HG03342 (cell line): ENCODE measurements at regions not wholly inside any gene's neighbourhood (a gene's known extent, or its start where the extent isn't known, plus 50 kb on each side); places are given as distances from the start of the nearest gene placed in this dataset.
"Not testable (repeated sequence)": the region's sequence is repeated elsewhere in the genome, so short reads cannot be mapped to it uniquely, and the experiment has no call there.

Experiments
- ATAC-seq: cut with Tn5 transposase; IDR thresholded peaks from one replicate; pipeline ENCODE4 v1.9.1; 2021; ENCODE audit warnings: mild to moderate bottlenecking, moderate library complexity; ENCODE audit not compliant: unreplicated experiment

DNA sequence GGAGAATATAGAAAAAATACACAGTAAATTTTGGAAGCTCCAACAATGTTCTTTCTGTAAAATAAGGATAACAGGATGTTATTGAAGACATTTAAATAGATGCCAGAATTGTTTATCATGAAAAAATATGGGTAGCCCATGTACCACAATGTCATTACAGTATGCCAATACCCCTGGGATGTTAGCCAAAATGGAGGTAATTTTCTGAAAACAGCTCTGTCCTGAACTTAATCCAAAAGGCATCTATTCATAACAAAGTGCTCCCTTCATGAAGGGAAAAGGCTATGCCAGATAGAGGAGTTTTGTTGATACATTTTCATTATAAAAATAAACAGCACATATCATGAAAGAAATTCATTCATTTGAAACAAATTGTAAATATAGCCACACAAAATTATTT lies 1902.6 kb upstream of the AGA start:
- ATAC-seq, result no peak

- no peak for ATAC-seq
Observed at GRCh38 chr4:179352221-179352620, 1910.0 kb upstream of the AGA start.

GRCh38 chr4:179353786-179354185 lies 1911.5 kb upstream of the AGA start:
- no peak for ATAC-seq

GRCh38 chr4:179361978-179362486 lies 1919.8 kb upstream of the AGA start:
- ATAC-seq, result no peak

GRCh38 chr4:179365932-179366331 lies 1923.7 kb upstream of the AGA start:
- not testable (repeated sequence) for ATAC-seq

DNA sequence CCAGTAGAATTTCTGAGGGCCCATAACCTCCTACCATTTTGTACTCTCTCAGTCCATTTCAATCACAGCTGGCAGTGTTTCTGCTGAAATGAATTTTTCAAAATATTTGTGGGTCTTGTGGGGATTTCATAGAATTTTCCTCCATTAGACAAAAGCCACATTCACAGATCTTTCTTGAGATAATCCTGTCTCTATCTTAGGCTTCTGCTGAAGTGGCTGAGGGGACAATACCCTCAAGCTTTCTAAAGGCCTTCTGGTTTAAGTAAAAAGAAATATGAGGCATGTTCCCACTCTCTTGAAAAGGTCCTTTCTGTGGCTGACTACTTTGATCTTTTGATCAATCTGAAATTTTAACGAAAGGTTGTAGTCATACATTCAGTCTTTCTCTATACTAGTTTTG lies 1930.0 kb upstream of the AGA start:
- no peak for ATAC-seq

DNA sequence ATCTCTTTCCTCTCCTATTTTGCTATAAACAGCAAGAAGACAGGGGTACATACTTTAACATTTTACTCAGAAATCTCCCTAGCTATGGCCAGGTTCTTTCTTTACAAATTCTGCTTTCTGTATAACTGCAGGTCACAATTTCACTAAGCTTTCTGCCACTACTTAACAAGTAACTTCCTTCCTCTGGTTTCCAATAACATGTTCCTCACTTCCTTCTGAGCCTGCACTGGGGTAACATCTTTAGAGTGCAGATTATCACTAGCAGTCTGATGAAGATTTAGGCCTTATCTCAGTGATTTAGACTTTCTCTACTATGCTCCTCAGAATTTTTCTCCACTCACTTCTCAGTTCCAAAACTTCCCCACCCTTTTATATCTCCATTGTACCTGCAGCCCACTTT lies 1930.5 kb upstream of the AGA start:
- no peak for ATAC-seq

- not testable (repeated sequence) for ATAC-seq
Observed at GRCh38 chr4:179378847-179379246, 1936.6 kb upstream of the AGA start.

GRCh38 chr4:179392787-179393186 lies 1950.5 kb upstream of the AGA start:
- no peak for ATAC-seq

GRCh38 chr4:179398414-179398813 lies 1956.2 kb upstream of the AGA start:
- no peak for ATAC-seq

- no peak for ATAC-seq
Observed at GRCh38 chr4:179399054-179399782, 1957.0 kb upstream of the AGA start.

- ATAC-seq, result no peak
Observed at GRCh38 chr4:179415037-179415846, 1973.0 kb upstream of the AGA start.

GRCh38 chr4:179415847-179416223 lies 1973.6 kb upstream of the AGA start:
- ATAC-seq, result no peak

GRCh38 chr4:179417357-179417756 lies 1975.1 kb upstream of the AGA start:
- ATAC-seq, result no peak

DNA sequence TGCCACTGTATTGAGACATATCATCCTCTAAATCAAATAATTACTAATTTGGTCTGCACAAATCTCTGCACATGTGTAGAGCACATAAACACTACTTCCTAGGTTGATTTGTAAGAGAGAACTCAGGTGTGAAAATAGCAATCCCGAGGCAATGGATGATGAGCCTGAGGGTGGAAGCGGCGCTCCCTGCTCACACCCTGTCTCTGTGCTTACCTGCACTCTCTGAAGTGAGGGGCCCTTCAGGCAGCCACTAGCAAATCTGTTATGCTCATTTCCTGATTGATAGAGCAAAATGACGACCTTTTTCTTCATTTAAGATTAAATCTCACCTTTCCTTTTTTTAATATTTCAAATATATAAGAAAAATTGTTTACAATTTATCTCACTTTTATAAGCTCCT lies 1995.7 kb upstream of the AGA start:
- no peak for ATAC-seq

- ATAC-seq, result no peak
Observed at GRCh38 chr4:179441596-179441995, 1999.4 kb upstream of the AGA start.

DNA sequence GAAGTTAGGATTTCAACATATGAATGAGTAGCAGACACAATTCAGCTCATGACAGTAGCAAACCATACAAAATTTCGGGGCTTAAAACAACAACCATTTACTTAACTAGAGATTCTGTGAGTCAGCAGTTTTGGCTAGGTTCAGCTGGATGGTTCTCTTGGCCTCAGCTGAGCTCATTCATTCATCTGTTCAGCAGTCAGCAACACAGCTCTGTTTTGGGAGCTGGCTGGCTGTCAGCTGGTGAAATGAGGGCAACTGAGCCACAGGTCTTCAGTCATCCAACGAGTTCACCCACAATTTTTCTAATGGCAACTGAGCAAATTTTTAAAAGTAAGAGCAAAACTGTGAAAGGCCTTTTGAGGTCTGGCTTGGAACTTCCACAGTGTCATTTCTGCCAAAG lies 2005.1 kb upstream of the AGA start:
- no peak for ATAC-seq

DNA sequence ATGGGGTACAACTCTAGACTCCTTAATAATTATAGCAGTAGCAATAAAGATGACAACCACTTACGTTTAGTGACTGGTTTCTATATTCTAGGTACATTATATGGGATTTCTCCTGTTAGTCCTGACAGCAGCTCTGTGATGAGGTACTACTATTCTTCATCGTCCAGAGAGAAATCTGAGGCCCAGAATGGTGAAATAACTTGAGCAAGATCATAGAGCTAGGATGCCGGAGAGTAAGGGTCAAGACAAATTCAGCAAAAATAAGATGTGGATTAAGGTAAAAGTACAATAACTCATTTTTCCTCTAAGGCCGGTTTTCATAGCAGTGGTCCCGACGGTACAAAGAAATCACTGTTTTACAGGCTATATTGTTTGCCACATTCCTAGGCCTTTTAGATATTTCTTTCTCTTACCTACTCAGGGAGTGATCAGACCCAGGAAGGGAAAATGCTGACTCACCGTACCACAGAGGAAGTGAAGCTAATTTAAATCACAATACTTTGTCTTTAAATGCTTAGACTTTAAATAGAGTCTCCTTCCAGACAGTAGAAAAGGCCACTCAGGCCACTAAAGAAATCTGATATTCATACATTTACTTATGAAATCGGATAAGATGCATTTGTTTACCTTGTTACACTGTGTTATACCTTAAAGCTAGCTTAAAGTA lies 2023.0 kb upstream of the AGA start:
- ATAC-seq, result no peak

DNA sequence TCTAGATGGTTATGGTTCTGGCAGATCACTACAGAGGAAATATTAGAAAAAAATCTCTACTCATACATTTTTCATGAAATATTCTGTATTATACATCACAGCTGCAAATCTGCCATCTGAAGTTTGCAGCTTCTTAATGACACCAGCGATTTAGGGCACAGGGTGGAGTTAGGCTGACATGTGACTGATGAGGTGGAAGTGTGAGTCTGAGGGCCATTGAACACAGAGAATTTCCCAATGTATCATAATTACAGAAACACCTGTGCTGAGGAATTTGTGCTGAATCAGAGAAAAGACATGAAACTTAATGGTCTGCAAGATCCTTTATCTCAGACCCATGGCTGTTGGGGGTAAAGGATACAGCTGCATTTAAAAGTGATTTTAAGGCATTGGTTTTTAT lies 2025.6 kb upstream of the AGA start:
- ATAC-seq, result no peak

- ATAC-seq, result no peak
Observed at GRCh38 chr4:179472164-179472563, 2029.9 kb upstream of the AGA start.

- no peak for ATAC-seq
Observed at GRCh38 chr4:179478608-179479007, 2036.4 kb upstream of the AGA start.

DNA sequence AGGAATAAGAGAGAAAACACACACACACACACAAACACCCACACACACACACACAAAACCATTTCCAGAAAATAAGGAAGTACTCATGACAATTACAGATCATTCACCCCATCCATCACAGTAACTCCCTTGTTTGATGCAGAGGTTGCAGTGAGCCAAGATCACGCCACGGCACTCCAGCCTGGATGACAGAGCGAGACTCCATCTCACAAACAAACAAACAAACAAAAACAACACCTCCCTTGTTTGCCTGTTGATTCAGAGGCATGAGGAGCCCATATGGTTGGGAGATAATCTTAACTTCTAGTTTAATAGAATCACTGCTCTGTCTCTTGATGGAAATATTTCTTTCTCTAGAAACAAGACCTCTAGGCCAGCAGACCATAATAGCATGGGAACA lies 2043.5 kb upstream of the AGA start:
- no peak for ATAC-seq
